ENCODE measurements at regions not wholly inside any gene's neighbourhood (a gene's known extent, or its start where the extent isn't known, plus 50 kb on each side); places are given as distances from the start of the nearest gene placed in this dataset.

GRCh38 chr5:17429353-17429752, 68.7 kb upstream of the TAF11L2 start:
- H4K91ac ChIP-seq (ENCODE audit: insufficient read depth, low read depth, low read length), result no peak overlapping the region
- intact Hi-C loops (cut with micrococcal nuclease) (no loop called here), dilution Hi-C loops (cut with HindIII; ENCODE audit: low sequenced_read_pairs, unreplicated experiment) (no loop called here), in situ Hi-C loops (cut with MboI; ENCODE audit: low sequenced_read_pairs) (no loop called here)
- no peak for DNase-seq
- no peak overlapping the region for H2AK5ac ChIP-seq (ENCODE audit: low read depth, low read length)
- H3K23ac ChIP-seq (ENCODE audit: low read depth, low read length), result no peak overlapping the region
- no peak overlapping the region for H4K8ac ChIP-seq (ENCODE audit: low read depth in 2 of 2, low read length in 2 of 2)
- no peak overlapping the region for H3K4me3 ChIP-seq (ENCODE audit: insufficient read depth, low read depth, low read length)
- no peak overlapping the region for H3K4ac ChIP-seq (ENCODE audit: low read depth, low read length)
- no peak overlapping the region for H2AK9ac ChIP-seq (replicated peaks; ENCODE audit: low read depth, low read length, poor library complexity)
- no peaks in the 10 kb centered on the region for H3K9me3 ChIP-seq (ENCODE audit: control insufficient read depth, insufficient read depth, low read length)
- H3K27ac ChIP-seq (ENCODE audit: insufficient read depth, low read length), result no peak overlapping the region
- no TSS peak for BruUV-seq (replicated peaks)
- H3K9ac ChIP-seq (ENCODE audit: low read depth, low read length), result no peak overlapping the region
- no peaks in the 10 kb centered on the region for H3K9me1 ChIP-seq (ENCODE audit: insufficient read depth, low read length)
- WGBS, 2 experiments (ENCODE audit: extremely low coverage in 2 of 2, insufficient read length in 1 of 2), result no CpG with 5 or more reads among the region's 4 CpGs
- no peaks in the 10 kb centered on the region for H3K36me3 ChIP-seq (ENCODE audit: control insufficient read depth, insufficient read depth, low read length)
- no peak overlapping the region for H3K4me2 ChIP-seq (ENCODE audit: low read depth, low read length)
- no peak overlapping the region for H3K18ac ChIP-seq (ENCODE audit: low read depth, low read length)
- CTCF ChIA-PET, result no interaction called here
- no peak overlapping the region for H2BK15ac ChIP-seq (ENCODE audit: low read depth, low read length)
- H4K5ac ChIP-seq (ENCODE audit: low read depth, low read length), result no peak overlapping the region
- POLR2A ChIA-PET (ENCODE audit: unreplicated experiment), result no interaction called here
- no peak for ATAC-seq (ENCODE audit: low read depth)
- H3K79me1 ChIP-seq (ENCODE audit: low read depth in 1 of 2, low read length in 2 of 2), result no peaks in the 10 kb centered on the region
- no peak overlapping the region for H2AFZ ChIP-seq (replicated peaks; ENCODE audit: low read length, poor library complexity)
- no peak overlapping the region for H3K14ac ChIP-seq (replicated peaks; ENCODE audit: low read depth, low read length)
- H2BK20ac ChIP-seq (ENCODE audit: low read depth, low read length), result no peak overlapping the region
- no peaks in the 10 kb centered on the region for H4K20me1 ChIP-seq (ENCODE audit: insufficient read depth, low read length)
- no peak overlapping the region for H2BK120ac ChIP-seq (ENCODE audit: low read depth, low read length)
- TF ChIP-seq CEBPB (IDR thresholded peaks at IDR 0.05; ENCODE audit: low read depth, low read length) (no peak), MAZ (IDR thresholded peaks at IDR 0.05; ENCODE audit: borderline replicate concordance, low read depth, low read length) (no peak), MXI1 (IDR thresholded peaks at IDR 0.05; ENCODE audit: borderline replicate concordance, low read depth, low read length) (no peak), MAFK (IDR thresholded peaks at IDR 0.05; ENCODE audit: low read depth, low read length) (no peak), BHLHE40 (IDR thresholded peaks at IDR 0.05; ENCODE audit: low read depth, low read length) (no peak), FOS (IDR thresholded peaks at IDR 0.05; ENCODE audit: low read depth, low read length) (no peak), NFE2L2 (IDR thresholded peaks at IDR 0.05; ENCODE audit: low read depth, low read length) (no peak), RCOR1 (IDR thresholded peaks at IDR 0.05; ENCODE audit: insufficient replicate concordance, low read length) (no peak), CHD1 (IDR thresholded peaks at IDR 0.05; ENCODE audit: low read depth, low read length) (no peak), POLR2A (IDR thresholded peaks at IDR 0.05; ENCODE audit: low read depth, low read length) (no peak), RFX5 (IDR thresholded peaks at IDR 0.05; ENCODE audit: low read depth, low read length) (no peak), RAD21 (IDR thresholded peaks at IDR 0.05; ENCODE audit: low read length) (no peak), SMC3 (IDR thresholded peaks at IDR 0.05; ENCODE audit: low read depth, low read length) (no peak)
- TF ChIP-seq, protein P1, sequence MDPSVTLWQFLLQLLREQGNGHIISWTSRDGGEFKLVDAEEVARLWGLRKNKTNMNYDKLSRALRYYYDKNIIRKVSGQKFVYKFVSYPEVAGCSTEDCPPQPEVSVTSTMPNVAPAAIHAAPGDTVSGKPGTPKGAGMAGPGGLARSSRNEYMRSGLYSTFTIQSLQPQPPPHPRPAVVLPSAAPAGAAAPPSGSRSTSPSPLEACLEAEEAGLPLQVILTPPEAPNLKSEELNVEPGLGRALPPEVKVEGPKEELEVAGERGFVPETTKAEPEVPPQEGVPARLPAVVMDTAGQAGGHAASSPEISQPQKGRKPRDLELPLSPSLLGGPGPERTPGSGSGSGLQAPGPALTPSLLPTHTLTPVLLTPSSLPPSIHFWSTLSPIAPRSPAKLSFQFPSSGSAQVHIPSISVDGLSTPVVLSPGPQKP (IDR thresholded peaks at IDR 0.05; ENCODE audit: borderline replicate concordance, low read depth, low read length), result no peak
- TF ChIP-seq, protein P2, sequence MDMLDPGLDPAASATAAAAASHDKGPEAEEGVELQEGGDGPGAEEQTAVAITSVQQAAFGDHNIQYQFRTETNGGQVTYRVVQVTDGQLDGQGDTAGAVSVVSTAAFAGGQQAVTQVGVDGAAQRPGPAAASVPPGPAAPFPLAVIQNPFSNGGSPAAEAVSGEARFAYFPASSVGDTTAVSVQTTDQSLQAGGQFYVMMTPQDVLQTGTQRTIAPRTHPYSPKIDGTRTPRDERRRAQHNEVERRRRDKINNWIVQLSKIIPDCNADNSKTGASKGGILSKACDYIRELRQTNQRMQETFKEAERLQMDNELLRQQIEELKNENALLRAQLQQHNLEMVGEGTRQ (IDR thresholded peaks at IDR 0.05; ENCODE audit: low read depth, low read length), result no peak
- TF ChIP-seq, protein P3, sequence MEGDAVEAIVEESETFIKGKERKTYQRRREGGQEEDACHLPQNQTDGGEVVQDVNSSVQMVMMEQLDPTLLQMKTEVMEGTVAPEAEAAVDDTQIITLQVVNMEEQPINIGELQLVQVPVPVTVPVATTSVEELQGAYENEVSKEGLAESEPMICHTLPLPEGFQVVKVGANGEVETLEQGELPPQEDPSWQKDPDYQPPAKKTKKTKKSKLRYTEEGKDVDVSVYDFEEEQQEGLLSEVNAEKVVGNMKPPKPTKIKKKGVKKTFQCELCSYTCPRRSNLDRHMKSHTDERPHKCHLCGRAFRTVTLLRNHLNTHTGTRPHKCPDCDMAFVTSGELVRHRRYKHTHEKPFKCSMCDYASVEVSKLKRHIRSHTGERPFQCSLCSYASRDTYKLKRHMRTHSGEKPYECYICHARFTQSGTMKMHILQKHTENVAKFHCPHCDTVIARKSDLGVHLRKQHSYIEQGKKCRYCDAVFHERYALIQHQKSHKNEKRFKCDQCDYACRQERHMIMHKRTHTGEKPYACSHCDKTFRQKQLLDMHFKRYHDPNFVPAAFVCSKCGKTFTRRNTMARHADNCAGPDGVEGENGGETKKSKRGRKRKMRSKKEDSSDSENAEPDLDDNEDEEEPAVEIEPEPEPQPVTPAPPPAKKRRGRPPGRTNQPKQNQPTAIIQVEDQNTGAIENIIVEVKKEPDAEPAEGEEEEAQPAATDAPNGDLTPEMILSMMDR (conservative IDR thresholded peaks at IDR 0.05; ENCODE audit: low read depth, low read length), result no peak
- H3K4me1 ChIP-seq (ENCODE audit: control insufficient read depth, insufficient read depth, low read length), result peaks cover 3% of the 10 kb centered on the region
- no peak overlapping the region for H2BK5ac ChIP-seq (ENCODE audit: low read depth, low read length, poor library complexity, severe bottlenecking)
- peaks cover 5% of the 10 kb centered on the region for H3K27me3 ChIP-seq (ENCODE audit: control insufficient read depth, insufficient read depth, low read length)
- H3K56ac ChIP-seq (ENCODE audit: extremely low read depth, insufficient read depth, low read length), result no peak overlapping the region

All from IMR-90 (cell line).